HG03135 (cell line): ENCODE measurements at regions not wholly inside any gene's neighbourhood (a gene's known extent, or its start where the extent isn't known, plus 50 kb on each side); places are given as distances from the start of the nearest gene placed in this dataset.
"Not testable (repeated sequence)": the region's sequence is repeated elsewhere in the genome, so short reads cannot be mapped to it uniquely, and the experiment has no call there.

Source experiments
- ATAC-seq: cut with Tn5 transposase; IDR thresholded peaks from one replicate; pipeline ENCODE4 v1.9.1; 2021; ENCODE audit warnings: mild to moderate bottlenecking, moderate library complexity; ENCODE audit not compliant: unreplicated experiment

GRCh38 chr5:167855818-167856217, 435.6 kb upstream of the WWC1 start:
- ATAC-seq = no peak

GRCh38 chr5:167857321-167857720, 434.1 kb upstream of the WWC1 start:
- no peak for ATAC-seq

- not testable (repeated sequence) for ATAC-seq
Measured at GRCh38 chr5:167858186-167858855, 433.1 kb upstream of the WWC1 start.

- no peak for ATAC-seq
Measured at GRCh38 chr5:167861129-167861927, 430.1 kb upstream of the WWC1 start.

- no peak for ATAC-seq
Measured at GRCh38 chr5:167861928-167862426, 429.5 kb upstream of the WWC1 start.

- ATAC-seq = no peak
Measured at GRCh38 chr5:167863883-167864282, 427.6 kb upstream of the WWC1 start.

- ATAC-seq = no peak
Measured at GRCh38 chr5:167864801-167865200, 426.6 kb upstream of the WWC1 start.

GRCh38 chr5:167866797-167867196, 424.6 kb upstream of the WWC1 start:
- no peak for ATAC-seq

GRCh38 chr5:167867281-167867680, 424.2 kb upstream of the WWC1 start:
- no peak for ATAC-seq

GRCh38 chr5:167869125-167869524, 422.3 kb upstream of the WWC1 start:
- no peak for ATAC-seq

- no peak for ATAC-seq
Measured at GRCh38 chr5:167870055-167870454, 421.4 kb upstream of the WWC1 start.

- no peak for ATAC-seq
Measured at GRCh38 chr5:167871091-167871490, 420.4 kb upstream of the WWC1 start.

GRCh38 chr5:167872791-167873190, 418.7 kb upstream of the WWC1 start:
- no peak for ATAC-seq

GRCh38 chr5:167877114-167877722, 414.2 kb upstream of the WWC1 start:
- no peak for ATAC-seq

GRCh38 chr5:167877924-167878323, 413.5 kb upstream of the WWC1 start:
- ATAC-seq = no peak

- no peak for ATAC-seq
Measured at GRCh38 chr5:167880420-167880819, 411.0 kb upstream of the WWC1 start.

- no peak for ATAC-seq
Measured at GRCh38 chr5:167881041-167881440, 410.4 kb upstream of the WWC1 start.

GRCh38 chr5:167886196-167886595, 405.2 kb upstream of the WWC1 start:
- ATAC-seq = no peak

- ATAC-seq = no peak
Measured at GRCh38 chr5:167888393-167888792, 403.1 kb upstream of the WWC1 start.

GRCh38 chr5:167889276-167889675, 402.2 kb upstream of the WWC1 start:
- no peak for ATAC-seq

GRCh38 chr5:167892352-167893115, 398.9 kb upstream of the WWC1 start:
- ATAC-seq = no peak
